ENCODE measurements at regions not wholly inside any gene's neighbourhood (a gene's known extent, or its start where the extent isn't known, plus 50 kb on each side); places are given as distances from the start of the nearest gene placed in this dataset.

- TF ChIP-seq POLR2A (IDR thresholded peaks at IDR 0.05; ENCODE audit: low read depth, low read length), result no peak
- TF ChIP-seq POLR2AphosphoS5 (IDR thresholded peaks at IDR 0.05; ENCODE audit: low read depth, low read length), result no peak
- TF ChIP-seq TAF1 (IDR thresholded peaks at IDR 0.05; ENCODE audit: borderline replicate concordance, low read depth, low read length), result no peak
These were observed 1400.7 kb downstream of the CDH8 start for GRCh38 chr16:60635548-60635947.

Data from GM12892 (cell line).